Cardiac septum (tissue), 1 donor: ENCODE measurements at regions not wholly inside any gene's neighbourhood (a gene's known extent, or its start where the extent isn't known, plus 50 kb on each side); places are given as distances from the start of the nearest gene placed in this dataset.

Experiments
- DNase-seq: peaks from one replicate; pipeline ENCODE4 v3.0.0-alpha.2; 2020; ENCODE audit warnings: low spot score
- intact Hi-C: fragments of 100-400 bp; cut with DNase I; formaldehyde crosslinking; loops from one replicate; pipeline ENCODE4 v1.14.0; 2022
- donor health status: DM: no; HTN: no; CAD: no.

GRCh38 chr7:148472406-148472805, 118.2 kb upstream of the C7orf33 start:
- intact Hi-C loops = no loop called here
- peak; percentile 19 for DNase-seq

- intact Hi-C loops = no loop called here
- DNase-seq = no peak
Measured at GRCh38 chr7:148473703-148474480, 116.7 kb upstream of the C7orf33 start.

GRCh38 chr7:148474481-148475025, 116.0 kb upstream of the C7orf33 start:
- peak; percentile 31 for DNase-seq
- intact Hi-C loops = no loop called here

GRCh38 chr7:148478551-148478950, 112.0 kb upstream of the C7orf33 start:
- peak; percentile 66 for DNase-seq
- intact Hi-C loops = no loop called here

GRCh38 chr7:148480479-148481146, 110.0 kb upstream of the C7orf33 start:
- intact Hi-C loops = no loop called here
- peak; percentile 29 for DNase-seq

GRCh38 chr7:148481147-148481526, 109.4 kb upstream of the C7orf33 start:
- DNase-seq = peak; percentile 2
- intact Hi-C loops = no loop called here

GRCh38 chr7:148481971-148482626, 108.5 kb upstream of the C7orf33 start:
- intact Hi-C loops = no loop called here

GRCh38 chr7:148483515-148484308, 106.9 kb upstream of the C7orf33 start:
- DNase-seq = peak; percentile 57
- intact Hi-C loops = no loop called here

More at GRCh38 chr7:148481971-148482626, 108.5 kb upstream of the C7orf33 start:
- DNase-seq = peak; percentile 55

GRCh38 chr7:148484486-148484885, 106.1 kb upstream of the C7orf33 start:
- peak; percentile 24 for DNase-seq
- intact Hi-C loops = no loop called here

- intact Hi-C loops = no loop called here
- DNase-seq = no peak
Measured at GRCh38 chr7:148485618-148486017, 104.9 kb upstream of the C7orf33 start.

GRCh38 chr7:148486937-148487336, 103.6 kb upstream of the C7orf33 start:
- DNase-seq = peak; percentile 19
- intact Hi-C loops = no loop called here

GRCh38 chr7:148487912-148488311, 102.7 kb upstream of the C7orf33 start:
- intact Hi-C loops = no loop called here

GRCh38 chr7:148489678-148490077, 100.9 kb upstream of the C7orf33 start:
- intact Hi-C loops = no loop called here
- DNase-seq = peak; percentile 58

More at GRCh38 chr7:148487912-148488311, 102.7 kb upstream of the C7orf33 start:
- DNase-seq = peak; percentile 19

GRCh38 chr7:148492157-148492860, 98.3 kb upstream of the C7orf33 start:
- intact Hi-C loops = no loop called here
- DNase-seq = peak; percentile 1

- DNase-seq = no peak
- intact Hi-C loops = no loop called here
Measured at GRCh38 chr7:148495605-148496004, 95.0 kb upstream of the C7orf33 start.

GRCh38 chr7:148500978-148501377, 89.6 kb upstream of the C7orf33 start:
- intact Hi-C loops = loop anchor here (5.0 kb wide), 1 partner anchor 461 kb away; no protein-coding TSS in a partner anchor
- no peak for DNase-seq

- intact Hi-C loops = loop anchor here (5.0 kb wide), 1 partner anchor 458 kb away; no protein-coding TSS in a partner anchor
Measured at GRCh38 chr7:148503900-148504487, 86.6 kb upstream of the C7orf33 start.

GRCh38 chr7:148505645-148506375, 84.8 kb upstream of the C7orf33 start:
- DNase-seq = no peak
- intact Hi-C loops = no loop called here

More at GRCh38 chr7:148503900-148504487, 86.6 kb upstream of the C7orf33 start:
- DNase-seq = no peak
